ENCODE measurements at regions not wholly inside any gene's neighbourhood (a gene's known extent, or its start where the extent isn't known, plus 50 kb on each side); places are given as distances from the start of the nearest gene placed in this dataset.

GRCh38 chr2:74739129-74739528 lies 85.1 kb downstream of the SEMA4F start:
- TF ChIP-seq POLR2A (IDR thresholded peaks at IDR 0.05) (no peak), CTCF (IDR thresholded peaks at IDR 0.05) (no peak)
